ENCODE measurements at regions not wholly inside any gene's neighbourhood (a gene's known extent, or its start where the extent isn't known, plus 50 kb on each side); places are given as distances from the start of the nearest gene placed in this dataset.
A peak's percentile ranks its signal among the peaks of the same experiment; 100 is the strongest.

- CTCF ChIA-PET, result no interaction called here
- POLR2A ChIA-PET (ENCODE audit: low non-redundant PET), result no interaction called here
- TF ChIP-seq CTCF (conservative IDR thresholded peaks at IDR 0.05; ENCODE audit: low read depth), result no peak
- DNase-seq (ENCODE audit: low spot score), result no peak
- H3K27ac ChIP-seq, result no peak overlapping the region
Observed at GRCh38 chr5:173790177-173790719, 97.9 kb upstream of the CPEB4 start.

- ChIA-PET CTCF (no interaction called here), POLR2A (ENCODE audit: low non-redundant PET) (no interaction called here)
- H3K27ac ChIP-seq, result no peak overlapping the region
- no peak for DNase-seq (ENCODE audit: low spot score)
- no peak for TF ChIP-seq CTCF (conservative IDR thresholded peaks at IDR 0.05; ENCODE audit: low read depth)
Observed at GRCh38 chr5:173790836-173791546, 97.2 kb upstream of the CPEB4 start.

- ChIA-PET POLR2A (ENCODE audit: low non-redundant PET) (no interaction called here), CTCF (interaction anchor here (0.9 kb wide), 1 partner anchor 16 kb away, joined by 3 read pairs; no protein-coding TSS in a partner anchor)
- H3K27ac ChIP-seq, result no peak overlapping the region
- DNase-seq (ENCODE audit: low spot score), result no peak
- TF ChIP-seq CTCF (conservative IDR thresholded peaks at IDR 0.05; ENCODE audit: low read depth), result no peak
Observed at GRCh38 chr5:173791878-173792277, 96.3 kb upstream of the CPEB4 start.

- ChIA-PET POLR2A (ENCODE audit: low non-redundant PET) (no interaction called here), CTCF (interaction anchor here (0.6 to 0.9 kb wide), 2 partner anchors 9 to 15 kb away, joined by 3 read pairs; no protein-coding TSS in a partner anchor)
- no peak for TF ChIP-seq CTCF (conservative IDR thresholded peaks at IDR 0.05; ENCODE audit: low read depth)
Observed at GRCh38 chr5:173792781-173793547, 95.2 kb upstream of the CPEB4 start.

GRCh38 chr5:173793648-173794548 lies 94.3 kb upstream of the CPEB4 start:
- peak overlapping the region; percentile 49 for H3K27ac ChIP-seq
- CTCF ChIA-PET, result interaction anchor here (0.6 to 0.9 kb wide), 3 partner anchors 8 to 922 kb away, joined by 3 to 4 read pairs (median 3); no protein-coding TSS in a partner anchor
- POLR2A ChIA-PET (ENCODE audit: low non-redundant PET), result no interaction called here
- no peak for TF ChIP-seq CTCF (conservative IDR thresholded peaks at IDR 0.05; ENCODE audit: low read depth)
- peak; percentile 50 for DNase-seq (ENCODE audit: low spot score)

More at GRCh38 chr5:173792781-173793547, 95.2 kb upstream of the CPEB4 start:
- no peak for DNase-seq (ENCODE audit: low spot score)
- H3K27ac ChIP-seq, result no peak overlapping the region
